Esophagus squamous epithelium (tissue), 5 donors: ENCODE measurements at regions not wholly inside any gene's neighbourhood (a gene's known extent, or its start where the extent isn't known, plus 50 kb on each side); places are given as distances from the start of the nearest gene placed in this dataset.

Experiments
- DNase-seq: peaks from one replicate; lab custom pipeline; 2025; lab: John Stamatoyannopoulos, UW
- H3K27ac ChIP-seq, 4 donors: fragments of 200-600 bp; sonication (generic); one replicate each; pipeline ENCODE4 v1.5.1; 2016 to 2019; ENCODE audit warnings: mild to moderate bottlenecking in 1 of 4
- H3K27me3 ChIP-seq, 4 donors: fragments of 200-600 bp; sonication (generic); 1 replicate in 3 of 4; 2 replicates in 1 of 4; pipeline versions ENCODE4 v1.5.1 to v1.6.0; 2017 to 2021; ENCODE audit warnings: antibody characterized with exemption in 1 of 4
- H3K36me3 ChIP-seq, 3 donors: fragments of 200-600 bp; sonication (generic); one replicate each; pipeline ENCODE4 v1.5.1; 2016 to 2019
- H3K4me1 ChIP-seq, 3 donors: fragments of 200-600 bp; sonication (generic); one replicate each; pipeline ENCODE4 v1.5.1; 2017 to 2019
- H3K4me3 ChIP-seq, 4 donors: fragments of 200-600 bp; sonication (generic); 1 replicate in 3 of 4; 2 replicates in 1 of 4; pipeline ENCODE4 v1.5.1; 2016 to 2019; ENCODE audit warnings: mild to moderate bottlenecking in 2 of 4, moderate library complexity in 1 of 4
- H3K9me3 ChIP-seq, 3 donors: fragments of 200-600 bp; sonication (generic); one replicate each; pipeline ENCODE4 v1.5.1; 2016 to 2019
- CTCF ChIP-seq, 6 experiments: fragments of 450-650 bp in 4 of 6; fragments of 200-600 bp in 2 of 6; sonication (generic) in 2 of 6; IDR thresholded peaks; one replicate each; pipeline ENCODE4 v1.5.1; 2016 to 2019; ENCODE audit warnings: antibody characterized with exemption in 6 of 6, mild to moderate bottlenecking in 4 of 6, moderate library complexity in 4 of 6
- POLR2A ChIP-seq, 4 donors: fragments of 450-650 bp; IDR thresholded peaks; one replicate each; pipeline ENCODE4 v1.6.1; 2017; ENCODE audit warnings: antibody characterized with exemption in 4 of 4, mild to moderate bottlenecking in 4 of 4, moderate library complexity in 3 of 4
- WGBS, 2 donors: methylation state at CpG; one replicate each; pipeline ENCODE4 v1.1.5; 2018; 5-methylcytosine and 5-hydroxymethylcytosine counted together
- intact Hi-C: fragments of 100-400 bp; cut with DNase I; formaldehyde crosslinking; loops from one replicate; pipeline ENCODE4 v1.15.0; 2022
- donor health status: DM: yes; HTN: yes; CAD: no.

- WGBS, 2 donors = 78 to 89% methylated on average over 16 to 17 of the region's 17 CpGs
- H3K27me3 ChIP-seq = peaks cover 0 to 10% (median 0%) of the 10 kb centered on the region in 4 donors
- intact Hi-C loops = no loop called here
- no peak overlapping the region for H3K27ac ChIP-seq
- no peak overlapping the region for H3K4me3 ChIP-seq
- DNase-seq = no peak
- peaks cover 0 to 5% (median 3%) of the 10 kb centered on the region in 3 donors for H3K9me3 ChIP-seq
- peaks cover 8 to 27% (median 16%) of the 10 kb centered on the region in 3 donors for H3K4me1 ChIP-seq
- TF ChIP-seq POLR2A (IDR thresholded peaks at IDR 0.05) (no peak), CTCF (IDR thresholded peaks at IDR 0.05) (no peak)
- H3K36me3 ChIP-seq = no peaks in the 10 kb centered on the region
Measured at GRCh38 chr1:5595531-5596170, 396.6 kb downstream of the NPHP4 start.

- WGBS, 2 donors = 81 to 91% methylated on average over 12 to 13 of the region's 18 CpGs
- TF ChIP-seq POLR2A (IDR thresholded peaks at IDR 0.05) (no peak), CTCF (IDR thresholded peaks at IDR 0.05) (no peak)
- Histone ChIP-seq H3K4me1 (peaks cover 8 to 27% (median 16%) of the 10 kb centered on the region in 3 donors), H3K27ac (no peak overlapping the region), H3K9me3 (peaks cover 0 to 6% (median 6%) of the 10 kb centered on the region in 3 donors), H3K27me3 (peaks cover 0 to 10% (median 0%) of the 10 kb centered on the region in 4 donors), H3K36me3 (no peaks in the 10 kb centered on the region), H3K4me3 (no peak overlapping the region)
- intact Hi-C loops = no loop called here
- no peak for DNase-seq
Measured at GRCh38 chr1:5594056-5594956, 397.9 kb downstream of the NPHP4 start.

GRCh38 chr1:5590717-5591116, 401.5 kb downstream of the NPHP4 start:
- no peak for DNase-seq
- 79 to 87% methylated on average over 1 of the region's 1 CpG for WGBS, 2 donors
- Histone ChIP-seq H3K4me3 (no peak overlapping the region), H3K4me1 (no peaks in the 10 kb centered on the region), H3K27me3 (peaks cover 0 to 28% (median 0%) of the 10 kb centered on the region in 4 donors), H3K36me3 (no peaks in the 10 kb centered on the region), H3K27ac (no peak overlapping the region), H3K9me3 (peaks cover 0 to 6% (median 6%) of the 10 kb centered on the region in 3 donors)
- TF ChIP-seq CTCF (IDR thresholded peaks at IDR 0.05) (no peak), POLR2A (IDR thresholded peaks at IDR 0.05) (no peak)
- intact Hi-C loops = no loop called here

- Histone ChIP-seq H3K27ac (no peak overlapping the region), H3K4me1 (no peaks in the 10 kb centered on the region), H3K36me3 (no peaks in the 10 kb centered on the region), H3K4me3 (no peak overlapping the region), H3K9me3 (peaks cover 0 to 6% (median 6%) of the 10 kb centered on the region in 3 donors), H3K27me3 (peaks cover 0 to 37% (median 0%) of the 10 kb centered on the region in 4 donors)
- DNase-seq = no peak
- WGBS, 2 donors = 65 to 85% methylated on average over 4 of the region's 4 CpGs
- intact Hi-C loops = no loop called here
- TF ChIP-seq CTCF (IDR thresholded peaks at IDR 0.05) (no peak), POLR2A (IDR thresholded peaks at IDR 0.05) (no peak)
Measured at GRCh38 chr1:5586629-5587028, 405.6 kb downstream of the NPHP4 start.

GRCh38 chr1:5585256-5585655, 407.0 kb downstream of the NPHP4 start:
- Histone ChIP-seq H3K27ac (no peak overlapping the region), H3K36me3 (no peaks in the 10 kb centered on the region), H3K4me3 (no peak overlapping the region), H3K27me3 (peaks cover 0 to 43% (median 0%) of the 10 kb centered on the region in 4 donors), H3K4me1 (no peaks in the 10 kb centered on the region), H3K9me3 (no peaks in the 10 kb centered on the region)
- intact Hi-C loops = no loop called here
- WGBS, 2 donors = 66 to 72% methylated on average over 4 to 5 of the region's 9 CpGs
- TF ChIP-seq CTCF (IDR thresholded peaks at IDR 0.05) (no peak), POLR2A (IDR thresholded peaks at IDR 0.05) (no peak)
- no peak for DNase-seq
